ENCODE measurements at regions not wholly inside any gene's neighbourhood (a gene's known extent, or its start where the extent isn't known, plus 50 kb on each side); places are given as distances from the start of the nearest gene placed in this dataset.
"Not testable (repeated sequence)": the region's sequence is repeated elsewhere in the genome, so short reads cannot be mapped to it uniquely, and the experiment has no call there.

- H3K27me3 Mint-ChIP-seq (ENCODE audit: low read depth); DNase-seq (ENCODE audit: low read depth, low spot score); H3K9me3 Mint-ChIP-seq; H3K4me3 Mint-ChIP-seq; H3K27ac Mint-ChIP-seq (ENCODE audit: unreplicated experiment); H3K4me1 Mint-ChIP-seq; H3K36me3 Mint-ChIP-seq (ENCODE audit: low read depth): not testable (repeated sequence)
Measured at GRCh38 chr3:91348064-91348463, 2240.6 kb downstream of the EPHA3 start.

DNA sequence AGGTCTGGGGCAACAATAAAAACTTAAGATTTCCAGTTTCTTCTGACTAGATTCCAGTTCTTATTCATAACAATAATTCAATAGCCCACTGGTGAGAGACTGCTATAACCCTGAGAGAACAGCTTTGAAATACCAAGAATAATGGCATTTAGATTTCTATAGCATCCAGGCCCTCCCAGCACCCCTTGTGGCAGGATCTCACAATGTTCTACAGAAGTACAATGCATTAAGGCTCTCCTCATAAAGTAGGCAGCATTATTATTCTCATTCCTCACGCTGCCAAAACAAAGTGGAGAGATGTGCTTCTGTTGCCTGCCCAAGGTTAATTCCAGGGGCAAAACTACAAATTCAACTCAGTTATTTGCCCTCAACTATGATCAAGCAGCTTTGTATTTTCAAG is 2241.7 kb downstream of the EPHA3 start:
- not testable (repeated sequence) for H3K36me3 Mint-ChIP-seq (ENCODE audit: low read depth); H3K27me3 Mint-ChIP-seq (ENCODE audit: low read depth); H3K4me3 Mint-ChIP-seq; H3K4me1 Mint-ChIP-seq; DNase-seq (ENCODE audit: low read depth, low spot score); H3K27ac Mint-ChIP-seq (ENCODE audit: unreplicated experiment); H3K9me3 Mint-ChIP-seq

- not testable (repeated sequence) for H3K4me3 Mint-ChIP-seq; H3K4me1 Mint-ChIP-seq; H3K36me3 Mint-ChIP-seq (ENCODE audit: low read depth); H3K27me3 Mint-ChIP-seq (ENCODE audit: low read depth); DNase-seq (ENCODE audit: low read depth, low spot score); H3K27ac Mint-ChIP-seq (ENCODE audit: unreplicated experiment)
- peaks cover 11% of the 10 kb centered on the region for H3K9me3 Mint-ChIP-seq
Measured at GRCh38 chr3:91352161-91352560, 2244.7 kb downstream of the EPHA3 start.

- H3K27ac Mint-ChIP-seq (ENCODE audit: unreplicated experiment); H3K4me1 Mint-ChIP-seq; H3K27me3 Mint-ChIP-seq (ENCODE audit: low read depth); DNase-seq (ENCODE audit: low read depth, low spot score); H3K9me3 Mint-ChIP-seq; H3K4me3 Mint-ChIP-seq; H3K36me3 Mint-ChIP-seq (ENCODE audit: low read depth): not testable (repeated sequence)
Measured at GRCh38 chr3:91359278-91359677, 2251.9 kb downstream of the EPHA3 start.

DNA sequence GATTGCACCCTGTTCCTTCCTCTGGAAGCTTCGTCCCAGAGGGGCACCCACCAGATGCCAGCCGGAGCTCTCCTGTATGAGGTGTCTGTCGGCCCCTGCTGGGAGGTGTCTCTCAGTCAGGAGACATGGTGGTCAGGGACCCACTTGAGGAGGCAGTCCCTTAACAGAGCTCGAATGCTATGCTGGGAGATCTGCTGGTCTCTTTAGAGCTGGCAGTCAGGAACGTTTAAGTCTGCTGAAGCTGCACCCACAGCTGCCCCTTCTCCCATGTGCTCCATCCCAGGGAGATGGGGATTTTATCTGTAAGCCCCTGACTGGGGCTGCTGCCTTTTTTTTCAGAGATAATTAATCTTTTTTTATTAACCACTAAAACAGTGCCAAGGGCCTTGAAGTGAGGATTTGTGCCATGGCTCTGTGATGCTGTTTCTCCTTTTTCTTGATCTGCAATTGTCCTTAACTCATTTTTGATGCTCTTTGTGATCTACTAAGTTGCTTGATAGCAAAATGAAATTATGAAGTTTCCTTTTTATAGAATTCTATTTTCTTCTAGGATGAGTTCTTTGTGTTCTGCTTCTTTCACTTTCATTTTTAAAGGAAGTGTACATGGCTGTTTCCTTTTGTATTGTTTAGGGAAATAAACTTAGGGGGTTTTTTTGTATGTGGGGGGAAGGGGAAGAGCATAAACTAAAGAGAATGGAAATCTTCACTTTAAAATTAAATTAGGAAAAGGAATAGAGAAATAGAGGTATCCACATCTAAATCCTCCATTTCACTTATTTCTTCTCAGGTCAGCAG is 2275.9 kb downstream of the EPHA3 start:
- not testable (repeated sequence) for H3K4me3 Mint-ChIP-seq; H3K27me3 Mint-ChIP-seq (ENCODE audit: low read depth); H3K27ac Mint-ChIP-seq (ENCODE audit: unreplicated experiment); H3K4me1 Mint-ChIP-seq; H3K36me3 Mint-ChIP-seq (ENCODE audit: low read depth); DNase-seq (ENCODE audit: low read depth, low spot score)
- H3K9me3 Mint-ChIP-seq: peaks cover 11% of the 10 kb centered on the region

- not testable (repeated sequence) for H3K36me3 Mint-ChIP-seq (ENCODE audit: low read depth); H3K27ac Mint-ChIP-seq (ENCODE audit: unreplicated experiment); H3K9me3 Mint-ChIP-seq; DNase-seq (ENCODE audit: low read depth, low spot score); H3K4me1 Mint-ChIP-seq; H3K27me3 Mint-ChIP-seq (ENCODE audit: low read depth); H3K4me3 Mint-ChIP-seq
Measured at GRCh38 chr3:91403938-91404337, 2296.5 kb downstream of the EPHA3 start.

DNA sequence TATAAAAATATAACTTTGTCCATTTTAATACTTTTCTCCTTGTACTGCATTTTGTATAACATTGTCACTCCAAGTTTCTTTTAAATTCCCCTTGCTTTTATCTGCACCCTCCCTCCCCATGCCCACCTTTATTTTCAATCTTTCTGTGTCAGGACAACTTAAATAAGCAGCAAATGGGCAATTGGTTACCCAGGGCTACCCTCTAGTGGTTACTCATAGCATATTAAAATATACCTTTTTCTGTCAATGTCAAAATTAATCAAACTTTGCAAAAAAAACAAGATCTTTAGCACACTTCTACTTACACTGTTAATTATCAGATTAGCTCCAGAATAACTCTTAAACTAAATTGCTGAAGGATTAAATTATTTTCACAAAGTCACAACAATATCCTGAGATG is 2334.6 kb downstream of the EPHA3 start:
- H3K27me3 Mint-ChIP-seq (ENCODE audit: low read depth); H3K27ac Mint-ChIP-seq (ENCODE audit: unreplicated experiment); H3K4me1 Mint-ChIP-seq; H3K9me3 Mint-ChIP-seq; H3K36me3 Mint-ChIP-seq (ENCODE audit: low read depth); DNase-seq (ENCODE audit: low read depth, low spot score); H3K4me3 Mint-ChIP-seq: not testable (repeated sequence)
- TF ChIP-seq, protein P1, sequence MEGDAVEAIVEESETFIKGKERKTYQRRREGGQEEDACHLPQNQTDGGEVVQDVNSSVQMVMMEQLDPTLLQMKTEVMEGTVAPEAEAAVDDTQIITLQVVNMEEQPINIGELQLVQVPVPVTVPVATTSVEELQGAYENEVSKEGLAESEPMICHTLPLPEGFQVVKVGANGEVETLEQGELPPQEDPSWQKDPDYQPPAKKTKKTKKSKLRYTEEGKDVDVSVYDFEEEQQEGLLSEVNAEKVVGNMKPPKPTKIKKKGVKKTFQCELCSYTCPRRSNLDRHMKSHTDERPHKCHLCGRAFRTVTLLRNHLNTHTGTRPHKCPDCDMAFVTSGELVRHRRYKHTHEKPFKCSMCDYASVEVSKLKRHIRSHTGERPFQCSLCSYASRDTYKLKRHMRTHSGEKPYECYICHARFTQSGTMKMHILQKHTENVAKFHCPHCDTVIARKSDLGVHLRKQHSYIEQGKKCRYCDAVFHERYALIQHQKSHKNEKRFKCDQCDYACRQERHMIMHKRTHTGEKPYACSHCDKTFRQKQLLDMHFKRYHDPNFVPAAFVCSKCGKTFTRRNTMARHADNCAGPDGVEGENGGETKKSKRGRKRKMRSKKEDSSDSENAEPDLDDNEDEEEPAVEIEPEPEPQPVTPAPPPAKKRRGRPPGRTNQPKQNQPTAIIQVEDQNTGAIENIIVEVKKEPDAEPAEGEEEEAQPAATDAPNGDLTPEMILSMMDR (conservative IDR thresholded peaks at IDR 0.05): peak; percentile 39

- not testable (repeated sequence) for H3K27me3 Mint-ChIP-seq (ENCODE audit: low read depth)
Measured at GRCh38 chr3:91442483-91442882, 2335.1 kb downstream of the EPHA3 start.

GRCh38 chr3:91448379-91448778 is 2341.0 kb downstream of the EPHA3 start:
- H3K9me3 Mint-ChIP-seq; H3K27ac Mint-ChIP-seq (ENCODE audit: unreplicated experiment); H3K4me3 Mint-ChIP-seq; H3K36me3 Mint-ChIP-seq (ENCODE audit: low read depth); DNase-seq (ENCODE audit: low read depth, low spot score); H3K4me1 Mint-ChIP-seq; H3K27me3 Mint-ChIP-seq (ENCODE audit: low read depth): not testable (repeated sequence)

More at GRCh38 chr3:91442483-91442882, 2335.1 kb downstream of the EPHA3 start:
- H3K9me3 Mint-ChIP-seq; H3K4me3 Mint-ChIP-seq; H3K36me3 Mint-ChIP-seq (ENCODE audit: low read depth); H3K4me1 Mint-ChIP-seq; H3K27ac Mint-ChIP-seq (ENCODE audit: unreplicated experiment); DNase-seq (ENCODE audit: low read depth, low spot score): not testable (repeated sequence)

GRCh38 chr3:91466517-91466916 is 2359.1 kb downstream of the EPHA3 start:
- H3K36me3 Mint-ChIP-seq (ENCODE audit: low read depth); H3K9me3 Mint-ChIP-seq; H3K4me1 Mint-ChIP-seq; DNase-seq (ENCODE audit: low read depth, low spot score); H3K27ac Mint-ChIP-seq (ENCODE audit: unreplicated experiment); H3K4me3 Mint-ChIP-seq; H3K27me3 Mint-ChIP-seq (ENCODE audit: low read depth): not testable (repeated sequence)

DNA sequence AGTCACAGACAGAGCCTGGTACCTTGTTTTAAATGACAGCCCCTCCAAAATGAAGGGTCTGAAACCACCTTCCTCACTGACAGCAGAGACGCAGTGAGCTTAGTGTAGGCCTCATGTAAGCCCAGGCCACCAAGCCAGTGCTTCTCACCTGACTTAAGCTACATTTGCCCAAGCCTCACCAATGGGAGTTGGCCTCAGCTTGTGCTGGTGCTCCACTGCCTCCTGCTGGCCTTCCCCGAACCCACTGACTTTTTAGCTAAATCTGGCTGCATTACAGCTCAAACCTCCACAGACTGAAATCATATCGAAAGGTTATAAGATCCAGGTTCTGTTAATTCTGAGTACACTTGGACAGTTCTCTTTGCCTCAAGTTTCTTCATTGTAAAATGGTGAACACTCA is 2361.8 kb downstream of the EPHA3 start:
- DNase-seq (ENCODE audit: low read depth, low spot score); H3K4me1 Mint-ChIP-seq; H3K36me3 Mint-ChIP-seq (ENCODE audit: low read depth); H3K27me3 Mint-ChIP-seq (ENCODE audit: low read depth); H3K9me3 Mint-ChIP-seq; H3K27ac Mint-ChIP-seq (ENCODE audit: unreplicated experiment); H3K4me3 Mint-ChIP-seq: not testable (repeated sequence)

All from neural crest cell (in vitro differentiated cells).